NB4 (cell line): ENCODE measurements at regions not wholly inside any gene's neighbourhood (a gene's known extent, or its start where the extent isn't known, plus 50 kb on each side); places are given as distances from the start of the nearest gene placed in this dataset.

ENCODE experiments used
- CTCF ChIP-seq: IDR thresholded peaks from one replicate; pipeline ENCODE4 v1.5.1; 2012; ENCODE audit warnings: low read depth, low read length
- POLR2A ChIP-seq: IDR thresholded peaks from 2 replicates; pipeline ENCODE4 v1.6.1; 2011; ENCODE audit warnings: mild to moderate bottlenecking; ENCODE audit not compliant: insufficient read length; ENCODE audit errors: extremely low read depth

- TF ChIP-seq CTCF (no peak), POLR2A (no peak)
Measured at GRCh38 chr5:121086671-121087070, 622.6 kb downstream of the PRR16 start.
